ENCODE measurements at regions not wholly inside any gene's neighbourhood (a gene's known extent, or its start where the extent isn't known, plus 50 kb on each side); places are given as distances from the start of the nearest gene placed in this dataset.

GRCh38 chr9:38313421-38313820 lies 79.1 kb upstream of the ALDH1B1 start:
- no peak for DNase-seq (ENCODE audit: low read depth)

- DNase-seq (ENCODE audit: low read depth), result no peak
These were observed 80.1 kb upstream of the ALDH1B1 start for GRCh38 chr9:38312406-38312805.

DNA sequence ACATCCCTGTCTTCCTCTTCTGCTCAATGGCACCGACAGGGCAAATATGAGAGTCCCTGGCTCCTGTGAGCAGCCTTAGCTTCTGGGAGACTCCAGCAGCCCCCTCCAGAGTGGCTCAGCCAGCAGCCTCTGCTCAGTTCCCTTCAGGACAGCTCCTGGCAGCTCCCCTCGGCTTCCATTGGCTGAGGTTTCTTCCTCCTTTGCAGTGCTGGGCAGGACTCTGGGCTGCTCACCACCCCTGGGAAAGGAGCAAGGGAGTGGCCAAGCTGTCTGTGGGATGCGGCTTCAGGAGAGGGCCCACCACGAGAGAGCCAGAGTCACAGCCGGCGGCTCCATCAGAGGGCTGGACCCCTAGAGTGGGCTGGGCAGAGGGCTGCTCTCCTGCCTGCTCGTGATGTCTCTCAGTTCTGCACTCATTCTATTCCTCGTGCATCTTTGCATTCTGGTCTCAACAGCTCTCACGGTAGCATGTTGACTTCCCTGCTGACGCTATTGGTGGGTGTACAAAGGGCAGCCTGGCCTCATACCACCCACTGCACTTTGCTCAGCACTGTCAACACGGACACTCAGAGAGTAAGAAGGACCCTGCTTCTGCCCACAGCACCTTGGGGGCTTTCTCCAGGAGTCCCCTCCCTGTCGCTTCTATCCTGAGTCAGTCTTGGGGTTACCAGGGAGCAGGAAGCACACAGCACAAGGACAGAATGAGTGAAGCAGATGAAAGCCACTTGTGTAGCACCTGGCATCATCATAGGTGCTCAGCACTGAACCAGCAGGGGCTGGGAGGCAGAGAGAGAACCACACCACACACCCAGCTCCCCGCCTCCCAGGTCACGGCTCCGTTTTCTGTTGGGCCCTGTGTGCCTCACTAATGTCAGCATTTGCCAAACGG lies 80.9 kb upstream of the ALDH1B1 start:
- peak; percentile 65 for DNase-seq (ENCODE audit: low read depth)

DNA sequence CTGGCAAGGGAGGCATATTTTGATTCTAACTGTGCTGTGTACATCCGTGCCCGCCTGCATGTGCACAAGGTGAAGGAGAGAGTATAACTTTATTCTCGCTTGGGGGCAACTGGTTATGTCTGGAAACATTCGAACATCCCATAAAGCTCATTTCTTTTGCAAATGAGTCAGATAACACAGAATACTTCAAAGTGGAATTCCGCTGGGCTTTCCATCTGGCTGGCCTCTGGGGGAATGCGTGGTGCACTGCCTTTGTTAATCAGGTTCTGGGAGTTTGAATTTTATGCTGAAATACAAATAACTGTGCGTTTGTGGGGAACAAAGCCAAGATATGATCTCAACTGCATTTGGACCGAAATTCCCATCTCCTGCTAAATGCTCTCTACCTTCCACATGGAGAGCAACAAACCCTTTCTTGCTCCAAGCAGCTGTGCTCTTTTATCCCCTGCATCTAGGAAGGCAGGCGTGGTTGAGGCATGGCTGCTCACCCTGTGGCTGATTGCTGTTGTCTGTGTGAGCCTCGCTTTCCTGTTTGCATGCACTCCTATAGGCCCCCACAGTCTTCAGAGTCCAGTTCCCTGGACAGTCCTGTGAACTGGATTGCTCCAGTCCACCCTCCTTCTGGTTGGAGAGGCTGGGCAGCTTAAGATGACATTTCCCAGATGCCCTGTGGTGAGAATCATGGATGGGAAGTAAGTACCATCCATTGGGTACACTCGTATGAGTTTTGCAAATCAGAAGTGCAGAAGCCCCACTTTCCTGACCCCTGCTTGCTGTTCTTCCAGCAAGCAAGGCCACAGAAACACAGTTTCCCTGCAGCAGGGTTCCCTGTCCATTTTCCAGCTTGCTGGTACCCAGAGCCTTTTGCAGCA lies 82.9 kb upstream of the ALDH1B1 start:
- peak; percentile 94 for DNase-seq (ENCODE audit: low read depth)

GRCh38 chr9:38308136-38308535 lies 84.4 kb upstream of the ALDH1B1 start:
- DNase-seq (ENCODE audit: low read depth), result no peak

DNA sequence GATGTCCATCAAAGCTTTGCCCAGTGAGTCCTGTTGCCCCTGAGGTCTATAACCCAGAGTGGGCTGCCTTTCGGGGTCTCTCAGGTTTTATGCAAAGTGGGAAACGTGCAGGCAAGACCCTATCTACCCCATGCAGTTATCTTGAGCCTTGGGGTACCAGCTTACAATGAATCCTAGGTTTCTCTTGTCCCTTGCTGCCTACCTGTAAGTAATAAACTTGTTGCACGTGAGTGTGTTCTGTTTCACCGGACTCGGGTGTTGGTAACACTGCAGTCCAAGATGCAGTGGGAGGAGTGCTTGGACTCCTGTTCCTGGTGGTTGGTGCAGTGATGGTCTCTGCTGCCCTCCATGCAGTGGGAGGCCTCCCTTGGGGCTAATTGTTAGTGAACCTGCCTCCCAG lies 85.6 kb upstream of the ALDH1B1 start:
- no peak for DNase-seq (ENCODE audit: low read depth)

GRCh38 chr9:38305582-38305981 lies 86.9 kb upstream of the ALDH1B1 start:
- no peak for DNase-seq (ENCODE audit: low read depth)

DNA sequence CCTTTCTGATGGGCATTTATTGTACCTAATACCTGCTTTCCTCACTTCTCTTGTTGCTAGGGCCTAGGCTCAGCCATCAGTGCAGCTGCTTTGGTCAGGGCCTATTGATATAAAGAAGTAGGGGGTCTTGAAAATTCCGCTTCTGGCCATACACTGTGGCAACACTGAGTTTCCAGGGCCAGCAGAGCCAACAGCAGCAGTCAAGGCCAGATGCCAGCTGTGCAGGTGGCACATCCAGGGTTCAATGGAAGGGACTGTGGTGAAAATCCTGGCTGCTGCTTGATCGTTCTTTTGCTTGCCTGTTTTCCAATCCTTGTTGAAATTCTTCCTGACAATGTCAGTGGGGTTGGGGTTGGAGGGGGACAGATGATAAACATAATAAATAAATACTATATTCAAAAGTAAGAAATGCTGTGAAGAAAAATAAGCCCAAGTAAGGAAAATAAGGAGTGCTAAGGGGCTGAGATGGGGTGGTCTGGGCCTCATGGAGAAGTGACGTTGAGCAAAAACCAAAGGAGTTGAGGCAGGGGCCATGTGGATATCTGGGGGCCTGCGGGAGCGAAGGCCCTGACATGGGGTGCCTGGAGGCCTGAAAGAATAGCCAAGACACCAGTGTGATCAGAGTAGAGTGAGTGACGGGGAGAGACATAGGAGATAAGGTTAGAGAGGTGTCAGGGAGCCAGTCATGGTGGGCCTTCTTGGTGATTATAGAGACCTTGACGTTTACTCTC lies 91.0 kb upstream of the ALDH1B1 start:
- no peak for DNase-seq (ENCODE audit: low read depth)

- no peak for DNase-seq (ENCODE audit: low read depth)
These were observed 92.6 kb upstream of the ALDH1B1 start for GRCh38 chr9:38299856-38300255.

- DNase-seq (ENCODE audit: low read depth), result no peak
These were observed 93.6 kb upstream of the ALDH1B1 start for GRCh38 chr9:38298904-38299303.

DNA sequence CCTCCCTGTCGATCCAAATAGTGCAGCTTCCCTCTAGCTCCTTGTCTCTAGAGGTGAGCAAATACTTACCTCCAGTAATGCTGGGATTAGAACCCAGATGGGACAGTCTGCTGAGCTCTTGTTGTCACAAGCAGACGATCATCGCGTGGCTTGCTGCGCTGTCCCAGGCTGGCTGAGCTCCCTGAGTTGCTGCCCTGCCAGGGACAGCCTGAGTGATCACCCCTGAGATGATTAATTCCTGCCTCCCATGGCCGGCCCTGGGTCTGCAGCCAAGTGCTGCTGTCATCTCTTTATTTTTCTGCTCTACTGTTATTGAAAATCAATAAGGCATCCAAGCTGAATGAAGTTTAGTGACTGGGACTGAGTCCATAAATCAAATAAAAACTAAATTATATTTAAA lies 94.0 kb upstream of the ALDH1B1 start:
- no peak for DNase-seq (ENCODE audit: low read depth)

DNA sequence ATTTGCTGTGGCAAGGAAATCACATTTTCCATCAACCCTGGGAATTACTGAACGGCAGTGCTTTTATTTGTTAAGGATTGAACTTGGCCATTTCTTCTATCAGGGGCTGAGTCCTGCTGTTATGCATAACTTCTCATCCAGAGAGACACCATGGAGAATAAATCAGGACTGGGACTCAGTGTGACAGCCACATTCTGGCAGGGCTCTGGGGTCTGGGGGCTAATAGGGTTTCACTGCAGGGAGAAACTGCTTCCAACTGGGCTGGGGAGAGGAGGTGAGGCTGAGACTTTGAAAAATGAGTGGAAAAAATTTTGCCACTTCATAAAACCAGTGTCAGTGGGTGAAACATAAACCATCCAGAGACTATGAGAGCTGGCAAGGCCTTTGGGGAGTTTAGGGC lies 95.7 kb upstream of the ALDH1B1 start:
- DNase-seq (ENCODE audit: low read depth), result no peak

DNA sequence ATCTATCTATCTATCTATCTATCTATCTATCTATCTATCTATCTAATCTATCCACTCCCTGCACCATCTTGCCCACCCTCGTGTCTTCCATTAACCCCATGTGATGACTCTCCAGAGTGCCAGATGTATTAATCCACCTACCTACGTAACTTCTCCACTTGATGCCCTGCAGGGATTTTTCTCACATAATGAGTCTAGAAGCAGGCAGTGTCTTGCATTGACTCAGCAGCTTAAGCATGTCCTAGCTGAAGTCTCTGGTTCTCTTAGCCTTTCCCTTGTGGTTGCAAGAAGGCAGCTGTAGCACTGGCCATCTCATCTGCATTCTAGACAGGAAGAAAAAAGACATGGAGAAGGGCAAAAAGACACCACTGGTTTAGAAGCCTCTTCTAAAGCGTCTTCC lies 96.7 kb upstream of the ALDH1B1 start:
- DNase-seq (ENCODE audit: low read depth), result peak; percentile 50

GRCh38 chr9:38294220-38294960 lies 98.1 kb upstream of the ALDH1B1 start:
- DNase-seq (ENCODE audit: low read depth), result no peak

- DNase-seq (ENCODE audit: low read depth), result no peak
These were observed 99.5 kb upstream of the ALDH1B1 start for GRCh38 chr9:38293022-38293421.

DNA sequence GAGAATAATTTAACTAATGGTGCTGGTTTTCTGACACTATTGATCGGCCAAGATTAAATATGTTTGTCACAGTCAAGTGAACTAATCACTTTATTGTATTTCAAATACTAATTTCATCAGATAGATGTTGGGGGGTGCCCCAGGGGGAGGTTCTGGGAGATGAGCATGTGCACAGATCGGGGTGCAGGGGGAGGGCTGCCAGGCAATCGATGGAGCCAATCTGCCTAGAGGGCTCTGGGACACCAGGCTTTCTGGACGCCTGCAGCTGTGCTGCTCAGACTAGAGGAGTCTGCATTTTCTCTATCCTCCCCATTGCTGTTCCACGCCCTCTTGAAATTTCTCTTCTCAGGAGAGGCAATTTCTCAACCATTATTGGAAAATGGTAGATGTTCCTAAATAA lies 100.0 kb upstream of the ALDH1B1 start:
- no peak for DNase-seq (ENCODE audit: low read depth)

- DNase-seq (ENCODE audit: low read depth), result no peak
These were observed 102.6 kb upstream of the ALDH1B1 start for GRCh38 chr9:38289866-38290245.

DNA sequence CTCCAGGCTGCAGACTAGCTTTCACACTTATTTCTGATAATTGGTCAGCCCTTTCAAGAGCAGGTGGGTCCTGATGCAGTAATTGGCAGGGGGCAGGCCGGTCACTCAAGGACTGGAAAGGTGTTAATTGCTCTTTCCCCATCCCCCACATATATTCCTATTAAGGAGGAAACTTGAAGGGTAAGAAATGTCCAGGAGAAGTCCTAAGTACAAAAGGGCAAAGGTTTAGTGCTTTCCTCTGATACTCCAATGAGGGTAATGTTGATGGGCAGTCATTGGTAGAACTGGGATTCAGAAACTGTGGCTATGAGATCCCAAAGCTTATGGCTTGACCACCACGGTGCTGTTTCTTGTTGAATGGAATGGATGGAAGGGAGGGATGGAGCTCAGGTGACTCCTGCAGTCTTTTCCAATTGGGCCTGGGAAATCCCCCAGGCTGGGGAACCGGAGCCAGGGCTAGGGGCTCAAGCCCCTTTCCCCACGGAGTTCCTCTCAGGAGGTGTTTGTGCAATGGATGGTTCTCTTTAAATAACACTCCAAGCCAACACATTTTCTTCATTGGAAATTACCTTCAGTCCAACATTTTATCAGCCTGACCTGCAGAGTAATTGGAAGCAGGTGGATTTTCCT lies 103.2 kb upstream of the ALDH1B1 start:
- no peak for DNase-seq (ENCODE audit: low read depth)

GRCh38 chr9:38288502-38288901 lies 104.0 kb upstream of the ALDH1B1 start:
- no peak for DNase-seq (ENCODE audit: low read depth)

GRCh38 chr9:38287420-38287985 lies 105.0 kb upstream of the ALDH1B1 start:
- no peak for DNase-seq (ENCODE audit: low read depth)

- no peak for DNase-seq (ENCODE audit: low read depth)
These were observed 105.7 kb upstream of the ALDH1B1 start for GRCh38 chr9:38286766-38287165.
